ENCODE measurements at regions not wholly inside any gene's neighbourhood (a gene's known extent, or its start where the extent isn't known, plus 50 kb on each side); places are given as distances from the start of the nearest gene placed in this dataset.

DNA sequence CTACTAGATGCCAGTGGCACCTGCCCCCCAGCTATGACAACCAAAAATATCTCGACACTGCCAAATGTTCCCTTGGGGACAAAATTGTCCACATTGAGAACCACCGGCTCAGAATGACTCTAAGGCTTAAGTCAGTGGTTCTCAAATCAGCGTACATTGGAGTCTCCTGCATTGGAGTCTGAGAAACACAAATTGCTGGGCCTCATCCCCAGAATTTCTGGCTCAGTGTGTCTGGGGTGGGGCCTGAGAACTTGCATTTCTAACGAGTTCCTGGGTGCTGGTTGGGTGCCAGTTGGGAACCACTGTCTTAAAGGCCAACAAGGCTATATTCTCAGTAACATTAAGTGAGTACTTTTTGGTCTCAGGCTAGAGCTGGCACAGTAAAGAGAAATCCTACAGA lies 77.7 kb upstream of the GADD45A start:
- Histone ChIP-seq H3K36me3 (ENCODE audit: control insufficient read depth in 2 of 2, insufficient read depth in 1 of 2, low read length in 2 of 2) (no peaks in the 10 kb centered on the region), H3K4me3 (ENCODE audit: low read depth, low read length) (no peak overlapping the region), H3K9me3 (ENCODE audit: control insufficient read depth, insufficient read depth, low read depth, low read length) (no peaks in the 10 kb centered on the region), H3K4me1 (ENCODE audit: control insufficient read depth, insufficient read depth, low read length) (no peaks in the 10 kb centered on the region), H3K27ac (ENCODE audit: extremely low read depth, low read depth, low read length) (no peak overlapping the region)
- TF ChIP-seq WT1 (tag by site-specific recombination; IDR thresholded peaks at IDR 0.05) = no peak
- CTCF ChIA-PET = interaction anchor here (0.7 kb wide), 1 partner anchor 153 kb away, joined by 4 read pairs; no protein-coding TSS in a partner anchor
- POLR2A ChIA-PET = interaction anchor here (0.7 kb wide), 1 partner anchor 77 kb away, joined by 3 read pairs; the partner anchor contains the start of gene GADD45A

DNA sequence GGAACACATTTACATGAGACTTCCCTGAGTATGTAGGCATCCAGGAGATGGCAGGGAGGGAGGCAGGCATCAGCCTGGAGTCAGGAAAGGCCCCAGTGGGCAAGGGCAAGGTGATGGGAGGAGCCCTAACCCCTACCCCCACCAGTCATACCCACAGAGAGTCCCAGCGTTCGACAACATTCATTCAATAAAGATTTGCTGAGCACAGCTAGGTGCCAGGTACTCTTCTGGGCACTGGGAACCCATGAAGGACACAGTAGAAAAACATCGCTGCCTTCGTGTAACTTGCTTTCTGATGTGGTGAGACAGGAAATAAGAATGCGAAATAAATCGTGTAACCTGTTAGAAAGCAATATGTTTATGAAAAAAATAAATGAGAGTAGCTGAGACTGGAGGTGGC lies 77.3 kb upstream of the GADD45A start:
- ChIA-PET CTCF (interaction anchor here (0.6 to 0.7 kb wide), 3 partner anchors 10 to 153 kb away, joined by 3 to 4 read pairs (median 3); no protein-coding TSS in a partner anchor), POLR2A (no interaction called here)
- no peak overlapping the region for H3K4me3 ChIP-seq (ENCODE audit: low read depth, low read length)
- TF ChIP-seq ZNF558 (tag by site-specific recombination; IDR thresholded peaks at IDR 0.05) (no peak), ZNF777 (tag by site-specific recombination; IDR thresholded peaks at IDR 0.05; ENCODE audit: borderline replicate concordance) (no peak), ZNF747 (tag by site-specific recombination; IDR thresholded peaks at IDR 0.05) (no peak), PRDM10 (tag by site-specific recombination; IDR thresholded peaks at IDR 0.05) (no peak), ZNF791 (tag by site-specific recombination; IDR thresholded peaks at IDR 0.05) (no peak), ZBTB10 (tag by site-specific recombination; IDR thresholded peaks at IDR 0.05) (no peak), ZBTB26 (tag by site-specific recombination; optimal IDR thresholded peaks at IDR 0.05) (no peak), ZBTB48 (tag by site-specific recombination; IDR thresholded peaks at IDR 0.05) (no peak), HOXC10 (CRISPR knock-in tag; IDR thresholded peaks at IDR 0.05) (no peak)
- TF ChIP-seq, protein P1, sequence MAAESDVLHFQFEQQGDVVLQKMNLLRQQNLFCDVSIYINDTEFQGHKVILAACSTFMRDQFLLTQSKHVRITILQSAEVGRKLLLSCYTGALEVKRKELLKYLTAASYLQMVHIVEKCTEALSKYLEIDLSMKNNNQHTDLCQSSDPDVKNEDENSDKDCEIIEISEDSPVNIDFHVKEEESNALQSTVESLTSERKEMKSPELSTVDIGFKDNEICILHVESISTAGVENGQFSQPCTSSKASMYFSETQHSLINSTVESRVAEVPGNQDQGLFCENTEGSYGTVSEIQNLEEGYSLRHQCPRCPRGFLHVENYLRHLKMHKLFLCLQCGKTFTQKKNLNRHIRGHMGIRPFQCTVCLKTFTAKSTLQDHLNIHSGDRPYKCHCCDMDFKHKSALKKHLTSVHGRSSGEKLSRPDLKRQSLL (tag by site-specific recombination; IDR thresholded peaks at IDR 0.05) = no peak
- TF ChIP-seq, protein P2, sequence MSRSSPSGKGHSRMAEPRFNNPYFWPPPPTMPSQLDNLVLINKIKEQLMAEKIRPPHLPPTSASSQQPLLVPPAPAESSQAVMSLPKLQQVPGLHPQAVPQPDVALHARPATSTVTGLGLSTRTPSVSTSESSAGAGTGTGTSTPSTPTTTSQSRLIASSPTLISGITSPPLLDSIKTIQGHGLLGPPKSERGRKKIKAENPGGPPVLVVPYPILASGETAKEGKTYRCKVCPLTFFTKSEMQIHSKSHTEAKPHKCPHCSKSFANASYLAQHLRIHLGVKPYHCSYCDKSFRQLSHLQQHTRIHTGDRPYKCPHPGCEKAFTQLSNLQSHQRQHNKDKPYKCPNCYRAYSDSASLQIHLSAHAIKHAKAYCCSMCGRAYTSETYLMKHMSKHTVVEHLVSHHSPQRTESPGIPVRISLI (tag by site-specific recombination; IDR thresholded peaks at IDR 0.05) = no peak
- H3K9me3 ChIP-seq (ENCODE audit: control insufficient read depth, insufficient read depth, low read depth, low read length) = no peaks in the 10 kb centered on the region
- H3K27ac ChIP-seq (ENCODE audit: extremely low read depth, low read depth, low read length) = no peak overlapping the region
- no peaks in the 10 kb centered on the region for H3K36me3 ChIP-seq (ENCODE audit: control insufficient read depth in 2 of 2, insufficient read depth in 1 of 2, low read length in 2 of 2)
- H3K4me1 ChIP-seq (ENCODE audit: control insufficient read depth, insufficient read depth, low read length) = no peaks in the 10 kb centered on the region

Measured in HEK293 (cell line).